Calu3 (cell line): ENCODE measurements at regions not wholly inside any gene's neighbourhood (a gene's known extent, or its start where the extent isn't known, plus 50 kb on each side); places are given as distances from the start of the nearest gene placed in this dataset.

Experiments
- BruUV-seq: library from RNA; stranded (reverse); fragments of 400-500 nt; replicated peaks from 2 replicates; lab custom pipeline; 2021; lab: Mats Ljungman, UMichigan
- CTCF ChIA-PET: fragments of 300-600 bp; sonication (Branson Sonifier 250); formaldehyde crosslinking; loops from one replicate; lab custom pipeline; 2022; ENCODE audit warnings: antibody characterized with exemption; lab: Charles Lee
- DNase-seq: peaks from one replicate; pipeline ENCODE4 v3.0.0; 2022
- H3K27ac Mint-ChIP-seq: one replicate; pipeline ENCODE4 v1.8.0; 2022; ENCODE audit warnings: mixed read lengths; ENCODE audit not compliant: unreplicated experiment
- H3K27me3 Mint-ChIP-seq: one replicate; pipeline ENCODE4 v1.8.0; 2022; ENCODE audit warnings: mixed read lengths; ENCODE audit not compliant: unreplicated experiment
- H3K36me3 Mint-ChIP-seq: one replicate; pipeline ENCODE4 v1.8.0; 2022; ENCODE audit warnings: mild to moderate bottlenecking, moderate library complexity, mixed read lengths; ENCODE audit not compliant: insufficient read depth, unreplicated experiment
- H3K4me1 Mint-ChIP-seq: one replicate; pipeline ENCODE4 v1.8.0; 2022; ENCODE audit warnings: mild to moderate bottlenecking, low read depth, mixed read lengths; ENCODE audit not compliant: unreplicated experiment
- H3K4me3 Mint-ChIP-seq: one replicate; pipeline ENCODE4 v1.8.0; 2022; ENCODE audit warnings: mild to moderate bottlenecking, low read depth, moderate library complexity, mixed read lengths; ENCODE audit not compliant: unreplicated experiment
- H3K9me3 Mint-ChIP-seq: one replicate; pipeline ENCODE4 v1.8.0; 2022; ENCODE audit warnings: low read depth, mixed read lengths; ENCODE audit not compliant: unreplicated experiment
- intact Hi-C: fragments of 100-400 bp; cut with micrococcal nuclease; formaldehyde crosslinking; loops from one replicate; pipeline ENCODE4 v1.10.0; 2022; ENCODE audit not compliant: unreplicated experiment
- TF ChIP-seq, protein P1 (sequence below): fragments of 200-600 bp; IDR thresholded peaks from one replicate; pipeline ENCODE4 v1.8.0; 2022; ENCODE audit warnings: antibody characterized with exemption; ENCODE audit not compliant: unreplicated experiment

GRCh38 chrX:104430742-104431119, 135.3 kb upstream of the IL1RAPL2 start:
- no peaks in the 10 kb centered on the region for H3K9me3 Mint-ChIP-seq
- TF ChIP-seq, protein P1, sequence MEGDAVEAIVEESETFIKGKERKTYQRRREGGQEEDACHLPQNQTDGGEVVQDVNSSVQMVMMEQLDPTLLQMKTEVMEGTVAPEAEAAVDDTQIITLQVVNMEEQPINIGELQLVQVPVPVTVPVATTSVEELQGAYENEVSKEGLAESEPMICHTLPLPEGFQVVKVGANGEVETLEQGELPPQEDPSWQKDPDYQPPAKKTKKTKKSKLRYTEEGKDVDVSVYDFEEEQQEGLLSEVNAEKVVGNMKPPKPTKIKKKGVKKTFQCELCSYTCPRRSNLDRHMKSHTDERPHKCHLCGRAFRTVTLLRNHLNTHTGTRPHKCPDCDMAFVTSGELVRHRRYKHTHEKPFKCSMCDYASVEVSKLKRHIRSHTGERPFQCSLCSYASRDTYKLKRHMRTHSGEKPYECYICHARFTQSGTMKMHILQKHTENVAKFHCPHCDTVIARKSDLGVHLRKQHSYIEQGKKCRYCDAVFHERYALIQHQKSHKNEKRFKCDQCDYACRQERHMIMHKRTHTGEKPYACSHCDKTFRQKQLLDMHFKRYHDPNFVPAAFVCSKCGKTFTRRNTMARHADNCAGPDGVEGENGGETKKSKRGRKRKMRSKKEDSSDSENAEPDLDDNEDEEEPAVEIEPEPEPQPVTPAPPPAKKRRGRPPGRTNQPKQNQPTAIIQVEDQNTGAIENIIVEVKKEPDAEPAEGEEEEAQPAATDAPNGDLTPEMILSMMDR: no peak
- peaks cover 5% of the 10 kb centered on the region for H3K36me3 Mint-ChIP-seq
- CTCF ChIA-PET: no interaction called here
- DNase-seq: peak; percentile 7
- H3K27me3 Mint-ChIP-seq: no peaks in the 10 kb centered on the region
- no peak overlapping the region for H3K4me3 Mint-ChIP-seq
- peaks cover 51% of the 10 kb centered on the region for H3K4me1 Mint-ChIP-seq
- no TSS peak for BruUV-seq
- H3K27ac Mint-ChIP-seq: peak overlapping the region; percentile 92
- intact Hi-C loops: loop anchor here (1.0 to 5.0 kb wide), 2 partner anchors 78 to 112 kb away; no protein-coding TSS in a partner anchor

- Mint-ChIP-seq H3K27me3 (no peaks in the 10 kb centered on the region), H3K9me3 (no peaks in the 10 kb centered on the region), H3K4me3 (no peak overlapping the region), H3K27ac (peak overlapping the region; percentile 92), H3K36me3 (peaks cover 5% of the 10 kb centered on the region), H3K4me1 (peaks cover 56% of the 10 kb centered on the region)
- no TSS peak for BruUV-seq
- TF ChIP-seq, protein P1: no peak
- CTCF ChIA-PET: interaction anchor here (0.6 kb wide), 1 partner anchor 136 kb away, joined by 4 read pairs; the partner anchor contains the start of gene IL1RAPL2
- DNase-seq: no peak
- intact Hi-C loops: loop anchor here (1.0 to 5.0 kb wide), 2 partner anchors 78 to 112 kb away; no protein-coding TSS in a partner anchor
These were observed 135.8 kb upstream of the IL1RAPL2 start for GRCh38 chrX:104430072-104430741.

DNA sequence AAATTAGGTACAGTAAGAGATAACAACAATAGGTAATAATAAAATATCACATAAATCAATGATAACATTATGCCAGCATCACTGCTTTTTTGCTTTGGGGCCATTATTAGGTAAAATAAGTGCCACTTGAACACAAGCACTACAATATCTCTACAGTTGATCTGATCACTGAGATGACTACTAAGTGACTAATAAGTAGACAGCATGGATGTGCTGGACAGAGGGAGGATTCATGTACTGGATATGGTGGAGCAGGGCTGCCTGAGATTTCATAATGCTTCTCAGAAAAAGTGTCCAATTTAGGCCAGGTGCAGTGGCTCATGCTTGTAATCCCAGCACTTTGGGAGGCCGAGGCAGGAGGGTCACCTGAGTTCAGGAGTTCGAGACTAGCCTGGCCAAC, 137.8 kb upstream of the IL1RAPL2 start:
- no TSS peak for BruUV-seq
- intact Hi-C loops: no loop called here
- Mint-ChIP-seq H3K36me3 (peaks cover 5% of the 10 kb centered on the region), H3K27me3 (no peaks in the 10 kb centered on the region), H3K27ac (no peak overlapping the region), H3K9me3 (no peaks in the 10 kb centered on the region), H3K4me1 (peaks cover 52% of the 10 kb centered on the region), H3K4me3 (no peak overlapping the region)
- CTCF ChIA-PET: no interaction called here
- no peak for DNase-seq
- TF ChIP-seq, protein P1: no peak

DNA sequence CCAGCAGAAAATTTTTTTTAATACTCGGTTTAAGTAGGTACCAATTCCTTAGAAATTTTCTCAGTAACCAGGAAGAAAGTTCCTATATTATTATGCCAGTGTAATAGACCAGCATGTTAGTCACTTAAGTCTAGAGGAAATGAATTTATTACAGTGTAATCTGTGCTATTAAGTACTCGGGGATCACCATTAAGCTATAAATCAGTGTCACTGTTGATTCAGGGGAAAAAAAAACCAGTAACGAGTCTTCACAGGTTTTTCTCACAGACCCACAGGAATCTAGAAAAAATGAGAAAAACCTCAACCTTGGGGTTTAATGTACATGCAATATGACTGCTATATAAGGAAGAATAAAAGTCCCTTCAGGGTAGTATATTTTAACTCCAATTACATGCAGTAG, 138.3 kb upstream of the IL1RAPL2 start:
- Mint-ChIP-seq H3K27me3 (no peaks in the 10 kb centered on the region), H3K9me3 (no peaks in the 10 kb centered on the region), H3K4me1 (peaks cover 46% of the 10 kb centered on the region), H3K36me3 (peaks cover 5% of the 10 kb centered on the region), H3K4me3 (no peak overlapping the region), H3K27ac (no peak overlapping the region)
- TF ChIP-seq, protein P1: no peak
- intact Hi-C loops: no loop called here
- no TSS peak for BruUV-seq
- DNase-seq: no peak
- CTCF ChIA-PET: no interaction called here
